Prostate gland (tissue), 2 donors: ENCODE measurements at regions not wholly inside any gene's neighbourhood (a gene's known extent, or its start where the extent isn't known, plus 50 kb on each side); places are given as distances from the start of the nearest gene placed in this dataset.
A peak's percentile ranks its signal among the peaks of the same experiment; 100 is the strongest.

Experiments used
- DNase-seq: peaks from one replicate; pipeline ENCODE4 v3.0.0-alpha.2; 2019; ENCODE audit warnings: low spot score
- H3K27ac ChIP-seq, 2 donors: fragments of 200-600 bp; sonication (generic); 2 replicates each; pipeline ENCODE4 v1.5.1; 2017 to 2019
- H3K27me3 ChIP-seq: fragments of 200-600 bp; sonication (generic); replicated peaks from 2 replicates; pipeline ENCODE4 v1.5.1; 2019; ENCODE audit not compliant: insufficient read depth
- H3K36me3 ChIP-seq, 2 donors: fragments of 200-600 bp; sonication (generic); 1 replicate in 1 of 2; 2 replicates in 1 of 2; pipeline versions ENCODE4 v1.5.1 to v1.8.1; 2017 to 2019
- H3K4me1 ChIP-seq: fragments of 200-600 bp; sonication (generic); replicated peaks from 2 replicates; pipeline ENCODE4 v1.5.1; 2019
- H3K4me3 ChIP-seq, 2 donors: fragments of 200-600 bp; sonication (generic); 2 replicates each; pipeline ENCODE4 v1.5.1; 2017 to 2019
- H3K9me3 ChIP-seq: fragments of 200-600 bp; sonication (generic); 2 replicates; pipeline ENCODE4 v1.5.1; 2017
- POLR2A ChIP-seq: fragments of 450-650 bp; IDR thresholded peaks from one replicate; pipeline ENCODE4 v1.6.1; 2016; ENCODE audit warnings: antibody characterized with exemption, mild to moderate bottlenecking
- POLR2AphosphoS5 ChIP-seq: sonication (generic); formaldehyde crosslinking; IDR thresholded peaks from one replicate; pipeline ENCODE4 v1.6.1; 2017; ENCODE audit warnings: antibody characterized with exemption
- WGBS: methylation state at CpG from one replicate; pipeline ENCODE4 v1.1.5; 2018; 5-methylcytosine and 5-hydroxymethylcytosine counted together
- intact Hi-C: fragments of 100-400 bp; cut with DNase I; formaldehyde crosslinking; loops from one replicate; pipeline ENCODE4 v1.14.2; 2022
- TF ChIP-seq, protein P1 (sequence below), 4 experiments: fragments of 200-600 bp in 2 of 4; fragments of 450-650 bp in 2 of 4; sonication (generic) in 2 of 4; IDR thresholded peaks; 1 replicate in 3 of 4; 2 replicates in 1 of 4; pipeline ENCODE4 v1.5.1; 2016 to 2019; ENCODE audit warnings: antibody characterized with exemption in 4 of 4, mild to moderate bottlenecking in 2 of 4, moderate library complexity in 2 of 4

DNA sequence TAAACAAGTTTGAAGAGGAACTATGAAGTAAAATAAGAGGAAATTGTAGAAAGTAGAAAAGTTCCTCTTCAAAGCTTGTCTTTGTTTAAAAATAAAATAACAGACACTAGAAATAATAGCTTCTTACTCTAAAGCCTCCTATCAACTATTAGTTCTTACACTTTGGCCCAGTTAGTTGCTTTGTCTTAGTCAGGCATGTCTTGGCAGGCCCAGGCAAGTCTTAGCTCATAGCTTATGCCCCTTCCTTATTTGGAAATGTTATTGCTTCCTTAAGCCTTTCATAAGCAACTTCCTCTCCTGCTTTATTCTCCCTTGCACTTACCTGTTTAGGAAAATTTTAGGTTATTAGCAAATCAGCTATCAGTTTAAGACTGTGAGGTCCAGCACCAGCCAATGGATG lies 950.6 kb upstream of the LRATD1 start:
- intact Hi-C loops: no loop called here
- Histone ChIP-seq H3K27me3 (no peaks in the 10 kb centered on the region), H3K4me1 (no peaks in the 10 kb centered on the region), H3K36me3 (no peaks in the 10 kb centered on the region), H3K9me3 (no peaks in the 10 kb centered on the region), H3K27ac (peak overlapping the region; percentile 45 to 54), H3K4me3 (no peak overlapping the region)
- TF ChIP-seq POLR2AphosphoS5 (no peak), POLR2A (no peak)
- TF ChIP-seq, protein P1, sequence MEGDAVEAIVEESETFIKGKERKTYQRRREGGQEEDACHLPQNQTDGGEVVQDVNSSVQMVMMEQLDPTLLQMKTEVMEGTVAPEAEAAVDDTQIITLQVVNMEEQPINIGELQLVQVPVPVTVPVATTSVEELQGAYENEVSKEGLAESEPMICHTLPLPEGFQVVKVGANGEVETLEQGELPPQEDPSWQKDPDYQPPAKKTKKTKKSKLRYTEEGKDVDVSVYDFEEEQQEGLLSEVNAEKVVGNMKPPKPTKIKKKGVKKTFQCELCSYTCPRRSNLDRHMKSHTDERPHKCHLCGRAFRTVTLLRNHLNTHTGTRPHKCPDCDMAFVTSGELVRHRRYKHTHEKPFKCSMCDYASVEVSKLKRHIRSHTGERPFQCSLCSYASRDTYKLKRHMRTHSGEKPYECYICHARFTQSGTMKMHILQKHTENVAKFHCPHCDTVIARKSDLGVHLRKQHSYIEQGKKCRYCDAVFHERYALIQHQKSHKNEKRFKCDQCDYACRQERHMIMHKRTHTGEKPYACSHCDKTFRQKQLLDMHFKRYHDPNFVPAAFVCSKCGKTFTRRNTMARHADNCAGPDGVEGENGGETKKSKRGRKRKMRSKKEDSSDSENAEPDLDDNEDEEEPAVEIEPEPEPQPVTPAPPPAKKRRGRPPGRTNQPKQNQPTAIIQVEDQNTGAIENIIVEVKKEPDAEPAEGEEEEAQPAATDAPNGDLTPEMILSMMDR (IDR thresholded peaks at IDR 0.05): no peak
- no peak for DNase-seq

- WGBS: 23% methylated on average over 4 of the region's 4 CpGs
- Histone ChIP-seq H3K9me3 (no peaks in the 10 kb centered on the region), H3K27me3 (no peaks in the 10 kb centered on the region), H3K36me3 (no peaks in the 10 kb centered on the region), H3K4me1 (no peaks in the 10 kb centered on the region), H3K4me3 (no peak overlapping the region), H3K27ac (peak overlapping the region; percentile 45 to 54)
- intact Hi-C loops: no loop called here
- TF ChIP-seq POLR2AphosphoS5: peak; percentile 75
- TF ChIP-seq, protein P1 (IDR thresholded peaks at IDR 0.05): no peak
- TF ChIP-seq POLR2A: no peak
- DNase-seq: peak; percentile 82
Measured at GRCh38 chr2:13682540-13683272, 949.8 kb upstream of the LRATD1 start.

GRCh38 chr2:13686262-13686661 lies 946.3 kb upstream of the LRATD1 start:
- no peak overlapping the region for H3K4me3 ChIP-seq
- no peak for DNase-seq
- no peaks in the 10 kb centered on the region for H3K36me3 ChIP-seq
- TF ChIP-seq, protein P1 (IDR thresholded peaks at IDR 0.05): no peak
- no peak for TF ChIP-seq POLR2AphosphoS5
- H3K27ac ChIP-seq: no peak overlapping the region
- WGBS: 74% methylated on average over 1 of the region's 1 CpG
- intact Hi-C loops: no loop called here
- H3K9me3 ChIP-seq: no peaks in the 10 kb centered on the region
- H3K27me3 ChIP-seq: no peaks in the 10 kb centered on the region
- H3K4me1 ChIP-seq: no peaks in the 10 kb centered on the region

GRCh38 chr2:13694673-13695072 lies 937.8 kb upstream of the LRATD1 start:
- no peaks in the 10 kb centered on the region for H3K9me3 ChIP-seq
- H3K27me3 ChIP-seq: no peaks in the 10 kb centered on the region
- TF ChIP-seq, protein P1 (IDR thresholded peaks at IDR 0.05): no peak
- TF ChIP-seq POLR2A (no peak), POLR2AphosphoS5 (no peak)
- intact Hi-C loops: no loop called here
- no peak overlapping the region for H3K27ac ChIP-seq
- DNase-seq: no peak
- H3K36me3 ChIP-seq: no peaks in the 10 kb centered on the region
- H3K4me3 ChIP-seq: no peak overlapping the region
- no peaks in the 10 kb centered on the region for H3K4me1 ChIP-seq

GRCh38 chr2:13696601-13697000 lies 935.9 kb upstream of the LRATD1 start:
- intact Hi-C loops: no loop called here
- H3K27me3 ChIP-seq: no peaks in the 10 kb centered on the region
- no peak overlapping the region for H3K27ac ChIP-seq
- H3K4me1 ChIP-seq: no peaks in the 10 kb centered on the region
- WGBS: 59% methylated on average over 5 of the region's 5 CpGs
- H3K4me3 ChIP-seq: no peak overlapping the region
- TF ChIP-seq POLR2A: no peak
- no peak for TF ChIP-seq POLR2AphosphoS5
- no peaks in the 10 kb centered on the region for H3K9me3 ChIP-seq
- no peaks in the 10 kb centered on the region for H3K36me3 ChIP-seq
- no peak for DNase-seq
